ENCODE measurements at regions not wholly inside any gene's neighbourhood (a gene's known extent, or its start where the extent isn't known, plus 50 kb on each side); places are given as distances from the start of the nearest gene placed in this dataset.

GRCh38 chr9:108803428-108804065, 52.2 kb downstream of the ACTL7B start:
- in situ Hi-C loops (cut with MboI; ENCODE audit: low pct_ligation_motif_present in 1 of 4, low pct_unique_long_range_greater_than_20kb in 1 of 4, low sequenced_read_pairs in 3 of 4) (no loop called here), intact Hi-C loops (cut with DNase I; ENCODE audit: low total_unique reads) (no loop called here)
- no peak for DNase-seq
- H3K27me3 ChIP-seq = no peaks in the 10 kb centered on the region
- no peak overlapping the region for H3K4me3 ChIP-seq
- H3K9me3 ChIP-seq = no peaks in the 10 kb centered on the region
- no peak for TF ChIP-seq POLR2AphosphoS5 (IDR thresholded peaks at IDR 0.05)
- no peak for TF ChIP-seq EP300 (IDR thresholded peaks at IDR 0.05; ENCODE audit: low read depth)
- TF ChIP-seq POLR2A (IDR thresholded peaks at IDR 0.05) = no peak
- TF ChIP-seq, protein P1, sequence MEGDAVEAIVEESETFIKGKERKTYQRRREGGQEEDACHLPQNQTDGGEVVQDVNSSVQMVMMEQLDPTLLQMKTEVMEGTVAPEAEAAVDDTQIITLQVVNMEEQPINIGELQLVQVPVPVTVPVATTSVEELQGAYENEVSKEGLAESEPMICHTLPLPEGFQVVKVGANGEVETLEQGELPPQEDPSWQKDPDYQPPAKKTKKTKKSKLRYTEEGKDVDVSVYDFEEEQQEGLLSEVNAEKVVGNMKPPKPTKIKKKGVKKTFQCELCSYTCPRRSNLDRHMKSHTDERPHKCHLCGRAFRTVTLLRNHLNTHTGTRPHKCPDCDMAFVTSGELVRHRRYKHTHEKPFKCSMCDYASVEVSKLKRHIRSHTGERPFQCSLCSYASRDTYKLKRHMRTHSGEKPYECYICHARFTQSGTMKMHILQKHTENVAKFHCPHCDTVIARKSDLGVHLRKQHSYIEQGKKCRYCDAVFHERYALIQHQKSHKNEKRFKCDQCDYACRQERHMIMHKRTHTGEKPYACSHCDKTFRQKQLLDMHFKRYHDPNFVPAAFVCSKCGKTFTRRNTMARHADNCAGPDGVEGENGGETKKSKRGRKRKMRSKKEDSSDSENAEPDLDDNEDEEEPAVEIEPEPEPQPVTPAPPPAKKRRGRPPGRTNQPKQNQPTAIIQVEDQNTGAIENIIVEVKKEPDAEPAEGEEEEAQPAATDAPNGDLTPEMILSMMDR (IDR thresholded peaks at IDR 0.05) = no peak
- no peaks in the 10 kb centered on the region for H3K4me1 ChIP-seq
- no peak overlapping the region for H3K27ac ChIP-seq
- H3K36me3 ChIP-seq = no peaks in the 10 kb centered on the region
- 59 to 100% methylated on average over 1 to 3 of the region's 3 CpGs for WGBS, 2 donors (ENCODE audit: low coverage in 1 of 2)

- 75 to 82% methylated on average over 4 of the region's 4 CpGs for WGBS, 2 donors (ENCODE audit: low coverage in 1 of 2)
- no peak for DNase-seq
- Histone ChIP-seq H3K4me1 (no peaks in the 10 kb centered on the region), H3K27me3 (no peaks in the 10 kb centered on the region), H3K36me3 (no peaks in the 10 kb centered on the region), H3K27ac (no peak overlapping the region), H3K9me3 (no peaks in the 10 kb centered on the region), H3K4me3 (no peak overlapping the region)
- intact Hi-C loops (cut with DNase I; ENCODE audit: low total_unique reads) = no loop called here
- in situ Hi-C loops (cut with MboI; ENCODE audit: low pct_ligation_motif_present in 1 of 4, low pct_unique_long_range_greater_than_20kb in 1 of 4, low sequenced_read_pairs in 3 of 4) = no loop called here
- TF ChIP-seq, protein P1 (IDR thresholded peaks at IDR 0.05) = no peak
- no peak for TF ChIP-seq EP300 (IDR thresholded peaks at IDR 0.05; ENCODE audit: low read depth)
- TF ChIP-seq POLR2A (IDR thresholded peaks at IDR 0.05) = no peak
- TF ChIP-seq POLR2AphosphoS5 (IDR thresholded peaks at IDR 0.05) = no peak
Observed at GRCh38 chr9:108802967-108803366, 52.8 kb downstream of the ACTL7B start.

DNA sequence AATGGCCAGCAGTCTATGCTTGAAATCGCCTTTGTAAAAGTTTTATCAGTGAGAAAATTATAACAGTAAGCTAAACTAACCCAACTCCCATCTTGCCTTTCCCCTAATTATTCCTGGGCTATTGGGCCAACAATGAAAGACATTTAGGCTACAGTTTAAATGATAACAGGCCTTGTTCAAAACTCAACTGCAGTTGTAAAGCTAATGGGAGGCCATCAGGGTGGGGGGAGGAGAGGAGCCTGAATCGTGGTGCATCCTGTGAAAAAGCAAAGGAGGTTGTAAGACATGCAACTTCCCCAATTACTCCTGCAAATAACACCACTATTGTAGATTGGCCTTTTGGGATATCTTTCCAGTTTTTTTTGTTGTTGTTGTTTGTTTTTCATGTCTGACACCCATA, 53.8 kb downstream of the ACTL7B start:
- no peak overlapping the region for H3K4me3 ChIP-seq
- DNase-seq = no peak
- intact Hi-C loops (cut with DNase I; ENCODE audit: low total_unique reads) (no loop called here), in situ Hi-C loops (cut with MboI; ENCODE audit: low pct_ligation_motif_present in 1 of 4, low pct_unique_long_range_greater_than_20kb in 1 of 4, low sequenced_read_pairs in 3 of 4) (no loop called here)
- H3K9me3 ChIP-seq = no peaks in the 10 kb centered on the region
- 56 to 60% methylated on average over 2 of the region's 2 CpGs for WGBS, 2 donors (ENCODE audit: low coverage in 1 of 2)
- no peaks in the 10 kb centered on the region for H3K4me1 ChIP-seq
- no peaks in the 10 kb centered on the region for H3K36me3 ChIP-seq
- no peak for TF ChIP-seq EP300 (IDR thresholded peaks at IDR 0.05; ENCODE audit: low read depth)
- no peaks in the 10 kb centered on the region for H3K27me3 ChIP-seq
- no peak overlapping the region for H3K27ac ChIP-seq

- Histone ChIP-seq H3K27ac (no peak overlapping the region), H3K36me3 (no peaks in the 10 kb centered on the region), H3K4me1 (no peaks in the 10 kb centered on the region), H3K27me3 (no peaks in the 10 kb centered on the region), H3K4me3 (no peak overlapping the region), H3K9me3 (no peaks in the 10 kb centered on the region)
- intact Hi-C loops (cut with DNase I; ENCODE audit: low total_unique reads) = no loop called here
- TF ChIP-seq POLR2AphosphoS5 (IDR thresholded peaks at IDR 0.05) (no peak), EP300 (IDR thresholded peaks at IDR 0.05; ENCODE audit: low read depth) (no peak), POLR2A (IDR thresholded peaks at IDR 0.05) (no peak)
- TF ChIP-seq, protein P1 (IDR thresholded peaks at IDR 0.05) = no peak
- DNase-seq = no peak
- in situ Hi-C loops (cut with MboI; ENCODE audit: low pct_ligation_motif_present in 1 of 4, low pct_unique_long_range_greater_than_20kb in 1 of 4, low sequenced_read_pairs in 3 of 4) = no loop called here
- 83 to 85% methylated on average over 2 to 3 of the region's 3 CpGs for WGBS, 2 donors (ENCODE audit: low coverage in 1 of 2)
Observed at GRCh38 chr9:108800632-108801099, 55.1 kb downstream of the ACTL7B start.

GRCh38 chr9:108793573-108793972, 62.2 kb downstream of the ACTL7B start:
- H3K36me3 ChIP-seq = no peaks in the 10 kb centered on the region
- no peak overlapping the region for H3K4me3 ChIP-seq
- intact Hi-C loops (cut with DNase I; ENCODE audit: low total_unique reads) (no loop called here), in situ Hi-C loops (cut with MboI; ENCODE audit: low pct_ligation_motif_present in 1 of 4, low pct_unique_long_range_greater_than_20kb in 1 of 4, low sequenced_read_pairs in 3 of 4) (no loop called here)
- TF ChIP-seq POLR2AphosphoS5 (IDR thresholded peaks at IDR 0.05) = no peak
- H3K4me1 ChIP-seq = no peaks in the 10 kb centered on the region
- H3K27me3 ChIP-seq = no peaks in the 10 kb centered on the region
- WGBS, 2 donors (ENCODE audit: low coverage in 1 of 2) = 60 to 94% methylated on average over 2 to 4 of the region's 4 CpGs
- no peak overlapping the region for H3K27ac ChIP-seq
- no peaks in the 10 kb centered on the region for H3K9me3 ChIP-seq
- no peak for DNase-seq

Measured in transverse colon (tissue), 4 donors.